ENCODE measurements at regions not wholly inside any gene's neighbourhood (a gene's known extent, or its start where the extent isn't known, plus 50 kb on each side); places are given as distances from the start of the nearest gene placed in this dataset.

GRCh38 chr3:55327131-55327920 lies 159.8 kb downstream of the WNT5A start:
- no peaks in the 10 kb centered on the region for H3K4me1 ChIP-seq (ENCODE audit: insufficient read depth, low read length)
- H3K27me3 Mint-ChIP-seq = peaks cover 0 to 2% of the 10 kb centered on the region in 2 donors
- peaks cover 0 to 11% (median 7%) of the 10 kb centered on the region in 5 donors for H3K9me3 Mint-ChIP-seq
- DNase-seq = no peak
- H3K27ac Mint-ChIP-seq = no peak overlapping the region
- no peaks in the 10 kb centered on the region for H3K36me3 ChIP-seq (ENCODE audit: insufficient read depth, low read length)
- H3K27ac ChIP-seq (ENCODE audit: low read depth, low read length) = no peak overlapping the region
- H3K4me3 Mint-ChIP-seq = no peak overlapping the region
- H3K4me3 ChIP-seq (ENCODE audit: low read length) = no peak overlapping the region
- no peaks in the 10 kb centered on the region for H3K4me1 Mint-ChIP-seq
- ChIA-PET POLR2A (no interaction called here), CTCF (interaction anchor here (0.9 kb wide), 1 partner anchor 13 kb away, joined by 3 read pairs; no protein-coding TSS in a partner anchor)
- H3K27me3 ChIP-seq (ENCODE audit: insufficient read depth, low read length, poor library complexity, severe bottlenecking) = no peaks in the 10 kb centered on the region
- H3K36me3 Mint-ChIP-seq = no peaks in the 10 kb centered on the region
- H3K9me3 ChIP-seq (ENCODE audit: low read length) = no peaks in the 10 kb centered on the region

- H3K27me3 ChIP-seq (ENCODE audit: insufficient read depth, low read length, poor library complexity, severe bottlenecking) = no peaks in the 10 kb centered on the region
- no peaks in the 10 kb centered on the region for H3K9me3 ChIP-seq (ENCODE audit: low read length)
- Mint-ChIP-seq H3K9me3 (peaks cover 0 to 14% (median 4%) of the 10 kb centered on the region in 5 donors), H3K4me3 (no peak overlapping the region), H3K4me1 (no peaks in the 10 kb centered on the region), H3K27me3 (no peaks in the 10 kb centered on the region), H3K27ac (no peak overlapping the region), H3K36me3 (no peaks in the 10 kb centered on the region)
- H3K4me3 ChIP-seq (ENCODE audit: low read length) = no peak overlapping the region
- ChIA-PET POLR2A (no interaction called here), CTCF (no interaction called here)
- no peaks in the 10 kb centered on the region for H3K36me3 ChIP-seq (ENCODE audit: insufficient read depth, low read length)
- no peak for DNase-seq
- H3K4me1 ChIP-seq (ENCODE audit: insufficient read depth, low read length) = no peaks in the 10 kb centered on the region
- no peak overlapping the region for H3K27ac ChIP-seq (ENCODE audit: low read depth, low read length)
Measured at GRCh38 chr3:55322638-55323037, 164.5 kb downstream of the WNT5A start.

- peaks cover 0 to 14% (median 4%) of the 10 kb centered on the region in 5 donors for H3K9me3 Mint-ChIP-seq
- H3K27ac ChIP-seq (ENCODE audit: low read depth, low read length) = no peak overlapping the region
- ChIA-PET POLR2A (no interaction called here), CTCF (no interaction called here)
- no peak for DNase-seq
- H3K9me3 ChIP-seq (ENCODE audit: low read length) = no peaks in the 10 kb centered on the region
- no peaks in the 10 kb centered on the region for H3K36me3 ChIP-seq (ENCODE audit: insufficient read depth, low read length)
- no peaks in the 10 kb centered on the region for H3K4me1 ChIP-seq (ENCODE audit: insufficient read depth, low read length)
- no peaks in the 10 kb centered on the region for H3K36me3 Mint-ChIP-seq
- no peak overlapping the region for H3K4me3 ChIP-seq (ENCODE audit: low read length)
- no peaks in the 10 kb centered on the region for H3K27me3 ChIP-seq (ENCODE audit: insufficient read depth, low read length, poor library complexity, severe bottlenecking)
- no peak overlapping the region for H3K4me3 Mint-ChIP-seq
- no peak overlapping the region for H3K27ac Mint-ChIP-seq
- H3K27me3 Mint-ChIP-seq = no peaks in the 10 kb centered on the region
- no peaks in the 10 kb centered on the region for H3K4me1 Mint-ChIP-seq
Measured at GRCh38 chr3:55320928-55321327, 166.2 kb downstream of the WNT5A start.

- peaks cover 0 to 6% (median 3%) of the 10 kb centered on the region in 5 donors for H3K9me3 Mint-ChIP-seq
- H3K36me3 Mint-ChIP-seq = no peaks in the 10 kb centered on the region
- H3K27ac ChIP-seq (ENCODE audit: low read depth, low read length) = no peak overlapping the region
- no peaks in the 10 kb centered on the region for H3K9me3 ChIP-seq (ENCODE audit: low read length)
- H3K4me1 ChIP-seq (ENCODE audit: insufficient read depth, low read length) = no peaks in the 10 kb centered on the region
- H3K27ac Mint-ChIP-seq = no peak overlapping the region
- H3K4me1 Mint-ChIP-seq = no peaks in the 10 kb centered on the region
- no peak overlapping the region for H3K4me3 Mint-ChIP-seq
- no peak for DNase-seq
- H3K4me3 ChIP-seq (ENCODE audit: low read length) = no peak overlapping the region
- ChIA-PET CTCF (interaction anchor here (0.6 kb wide), 1 partner anchor 15 kb away, joined by 3 read pairs; no protein-coding TSS in a partner anchor), POLR2A (no interaction called here)
- H3K27me3 Mint-ChIP-seq = no peaks in the 10 kb centered on the region
- H3K36me3 ChIP-seq (ENCODE audit: insufficient read depth, low read length) = no peaks in the 10 kb centered on the region
- no peaks in the 10 kb centered on the region for H3K27me3 ChIP-seq (ENCODE audit: insufficient read depth, low read length, poor library complexity, severe bottlenecking)
Measured at GRCh38 chr3:55315396-55315795, 171.7 kb downstream of the WNT5A start.

GRCh38 chr3:55313666-55314065 lies 173.4 kb downstream of the WNT5A start:
- Mint-ChIP-seq H3K36me3 (no peaks in the 10 kb centered on the region), H3K4me1 (no peaks in the 10 kb centered on the region), H3K9me3 (peaks cover 0 to 5% (median under 1%) of the 10 kb centered on the region in 5 donors), H3K27me3 (no peaks in the 10 kb centered on the region), H3K27ac (no peak overlapping the region), H3K4me3 (no peak overlapping the region)
- no peaks in the 10 kb centered on the region for H3K36me3 ChIP-seq (ENCODE audit: insufficient read depth, low read length)
- no peaks in the 10 kb centered on the region for H3K4me1 ChIP-seq (ENCODE audit: insufficient read depth, low read length)
- no peak for DNase-seq
- no peak overlapping the region for H3K27ac ChIP-seq (ENCODE audit: low read depth, low read length)
- no peaks in the 10 kb centered on the region for H3K9me3 ChIP-seq (ENCODE audit: low read length)
- ChIA-PET POLR2A (no interaction called here), CTCF (interaction anchor here (1.5 kb wide), 1 partner anchor 14 kb away, joined by 3 read pairs; no protein-coding TSS in a partner anchor)
- H3K27me3 ChIP-seq (ENCODE audit: insufficient read depth, low read length, poor library complexity, severe bottlenecking) = no peaks in the 10 kb centered on the region
- H3K4me3 ChIP-seq (ENCODE audit: low read length) = no peak overlapping the region

GRCh38 chr3:55309336-55309735 lies 177.8 kb downstream of the WNT5A start:
- CTCF ChIA-PET = no interaction called here

GRCh38 chr3:55307622-55308021 lies 179.5 kb downstream of the WNT5A start:
- Histone ChIP-seq H3K36me3 (ENCODE audit: insufficient read depth, low read length) (no peaks in the 10 kb centered on the region), H3K4me3 (ENCODE audit: low read length) (no peak overlapping the region), H3K9me3 (ENCODE audit: low read length) (no peaks in the 10 kb centered on the region), H3K4me1 (ENCODE audit: insufficient read depth, low read length) (no peaks in the 10 kb centered on the region), H3K27ac (ENCODE audit: low read depth, low read length) (no peak overlapping the region), H3K27me3 (ENCODE audit: insufficient read depth, low read length, poor library complexity, severe bottlenecking) (no peaks in the 10 kb centered on the region)
- Mint-ChIP-seq H3K27me3 (no peaks in the 10 kb centered on the region), H3K27ac (no peak overlapping the region), H3K4me3 (no peak overlapping the region), H3K9me3 (peaks cover 0 to 5% (median 0%) of the 10 kb centered on the region in 5 donors), H3K36me3 (peaks cover 0 to 2% (median 0%) of the 10 kb centered on the region in 3 donors), H3K4me1 (no peaks in the 10 kb centered on the region)
- no peak for DNase-seq
- CTCF ChIA-PET = no interaction called here
- POLR2A ChIA-PET = no interaction called here

More at GRCh38 chr3:55309336-55309735, 177.8 kb downstream of the WNT5A start:
- no peak overlapping the region for H3K27ac ChIP-seq (ENCODE audit: low read depth, low read length)
- no peak for DNase-seq
- no peaks in the 10 kb centered on the region for H3K4me1 Mint-ChIP-seq
- no peaks in the 10 kb centered on the region for H3K9me3 ChIP-seq (ENCODE audit: low read length)
- H3K4me1 ChIP-seq (ENCODE audit: insufficient read depth, low read length) = no peaks in the 10 kb centered on the region
- POLR2A ChIA-PET = no interaction called here
- H3K27me3 ChIP-seq (ENCODE audit: insufficient read depth, low read length, poor library complexity, severe bottlenecking) = no peaks in the 10 kb centered on the region
- H3K36me3 Mint-ChIP-seq = no peaks in the 10 kb centered on the region
- H3K4me3 Mint-ChIP-seq = no peak overlapping the region
- H3K27ac Mint-ChIP-seq = no peak overlapping the region
- H3K4me3 ChIP-seq (ENCODE audit: low read length) = no peak overlapping the region
- H3K27me3 Mint-ChIP-seq = no peaks in the 10 kb centered on the region
- H3K36me3 ChIP-seq (ENCODE audit: insufficient read depth, low read length) = no peaks in the 10 kb centered on the region
- H3K9me3 Mint-ChIP-seq = peaks cover 0 to 4% (median 0%) of the 10 kb centered on the region in 5 donors

- H3K27ac Mint-ChIP-seq = no peak overlapping the region
- DNase-seq = no peak
- peaks cover 0 to 2% (median 0%) of the 10 kb centered on the region in 3 donors for H3K36me3 Mint-ChIP-seq
- no peaks in the 10 kb centered on the region for H3K27me3 Mint-ChIP-seq
- H3K27me3 ChIP-seq (ENCODE audit: insufficient read depth, low read length, poor library complexity, severe bottlenecking) = no peaks in the 10 kb centered on the region
- no peak overlapping the region for H3K4me3 Mint-ChIP-seq
- H3K9me3 Mint-ChIP-seq = peaks cover 0 to 7% (median 0%) of the 10 kb centered on the region in 5 donors
- H3K36me3 ChIP-seq (ENCODE audit: insufficient read depth, low read length) = no peaks in the 10 kb centered on the region
- H3K9me3 ChIP-seq (ENCODE audit: low read length) = no peaks in the 10 kb centered on the region
- POLR2A ChIA-PET = no interaction called here
- no peaks in the 10 kb centered on the region for H3K4me1 ChIP-seq (ENCODE audit: insufficient read depth, low read length)
- no peak overlapping the region for H3K27ac ChIP-seq (ENCODE audit: low read depth, low read length)
- CTCF ChIA-PET = no interaction called here
- no peaks in the 10 kb centered on the region for H3K4me1 Mint-ChIP-seq
- H3K4me3 ChIP-seq (ENCODE audit: low read length) = no peak overlapping the region
Measured at GRCh38 chr3:55305696-55306485, 181.2 kb downstream of the WNT5A start.

Data from CD8-positive, alpha-beta memory T cell (primary cell).